HG03520 (cell line): ENCODE measurements at regions not wholly inside any gene's neighbourhood (a gene's known extent, or its start where the extent isn't known, plus 50 kb on each side); places are given as distances from the start of the nearest gene placed in this dataset.

Experiments
- ATAC-seq: cut with Tn5 transposase; IDR thresholded peaks from one replicate; pipeline ENCODE4 v1.9.1; 2021; ENCODE audit warnings: mild to moderate bottlenecking, moderate library complexity; ENCODE audit not compliant: unreplicated experiment

GRCh38 chr4:104138116-104138515 lies 356.6 kb downstream of the CXXC4 start:
- no peak for ATAC-seq

- ATAC-seq = no peak
These were observed 365.5 kb downstream of the CXXC4 start for GRCh38 chr4:104129243-104129642.

GRCh38 chr4:104128850-104129213 lies 365.9 kb downstream of the CXXC4 start:
- ATAC-seq = no peak

- ATAC-seq = no peak
These were observed 366.5 kb downstream of the CXXC4 start for GRCh38 chr4:104128031-104128849.

GRCh38 chr4:104123021-104123420 lies 371.7 kb downstream of the CXXC4 start:
- no peak for ATAC-seq

GRCh38 chr4:104117776-104118175 lies 376.9 kb downstream of the CXXC4 start:
- ATAC-seq = no peak

GRCh38 chr4:104113850-104114249 lies 380.8 kb downstream of the CXXC4 start:
- no peak for ATAC-seq

- no peak for ATAC-seq
These were observed 379.4 kb upstream of the TACR3 start for GRCh38 chr4:104099141-104099540.

- ATAC-seq = no peak
These were observed 373.5 kb upstream of the TACR3 start for GRCh38 chr4:104093247-104093646.

GRCh38 chr4:104073229-104073628 lies 353.4 kb upstream of the TACR3 start:
- no peak for ATAC-seq

GRCh38 chr4:104066533-104066932 lies 346.7 kb upstream of the TACR3 start:
- ATAC-seq = no peak

GRCh38 chr4:104064646-104065577 lies 345.1 kb upstream of the TACR3 start:
- ATAC-seq = peak; percentile 81

- ATAC-seq = no peak
These were observed 343.6 kb upstream of the TACR3 start for GRCh38 chr4:104063341-104063740.

GRCh38 chr4:104044369-104044768 lies 324.6 kb upstream of the TACR3 start:
- no peak for ATAC-seq

- ATAC-seq = no peak
These were observed 313.1 kb upstream of the TACR3 start for GRCh38 chr4:104032896-104033295.

- ATAC-seq = no peak
These were observed 305.5 kb upstream of the TACR3 start for GRCh38 chr4:104025251-104025650.

GRCh38 chr4:104022831-104023230 lies 303.0 kb upstream of the TACR3 start:
- no peak for ATAC-seq

GRCh38 chr4:104022226-104022625 lies 302.4 kb upstream of the TACR3 start:
- no peak for ATAC-seq

GRCh38 chr4:104020641-104021040 lies 300.9 kb upstream of the TACR3 start:
- no peak for ATAC-seq

- ATAC-seq = no peak
These were observed 297.4 kb upstream of the TACR3 start for GRCh38 chr4:104017213-104017612.

GRCh38 chr4:104015680-104016079 lies 295.9 kb upstream of the TACR3 start:
- no peak for ATAC-seq

- ATAC-seq = no peak
These were observed 290.9 kb upstream of the TACR3 start for GRCh38 chr4:104010722-104011121.
